D721Med (cell line): ENCODE measurements at regions not wholly inside any gene's neighbourhood (a gene's known extent, or its start where the extent isn't known, plus 50 kb on each side); places are given as distances from the start of the nearest gene placed in this dataset.

Source experiments
- DNase-seq: peaks from one replicate; pipeline ENCODE4 v3.0.0; 2011; ENCODE audit warnings: low spot score; ENCODE audit not compliant: insufficient read length
- FAIRE-seq: peaks from 2 replicates; lab custom pipeline; 2011; peaks lifted over from hg19 to GRCh38; lab: Jason Lieb, UNC
- TF ChIP-seq, protein P1 (sequence below): IDR thresholded peaks from 2 replicates; pipeline ENCODE4 v1.5.1; 2012; ENCODE audit warnings: mild to moderate bottlenecking, control low read depth; ENCODE audit not compliant: insufficient read depth; ENCODE audit errors: missing control alignments

DNA sequence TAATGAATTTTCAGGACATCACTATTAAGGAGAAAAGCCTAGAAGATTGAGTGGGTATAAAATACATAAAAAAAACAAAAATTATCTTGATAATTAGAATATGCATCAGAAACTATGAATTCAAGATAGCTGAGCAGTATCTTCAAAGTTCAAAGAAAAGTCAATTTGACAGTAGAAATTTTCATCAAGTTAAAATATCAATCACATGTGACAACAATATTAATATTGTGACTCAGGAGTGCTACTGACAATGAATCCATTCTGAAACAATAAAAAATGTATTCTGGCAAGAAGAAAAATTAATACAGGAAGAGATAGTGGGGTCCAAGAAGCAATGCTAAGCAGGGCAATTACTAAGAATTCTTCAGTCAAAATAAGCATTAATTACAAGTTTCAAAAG, 151.9 kb upstream of the GLRA2 start:
- FAIRE-seq (no peak), DNase-seq (no peak)
- TF ChIP-seq, protein P1, sequence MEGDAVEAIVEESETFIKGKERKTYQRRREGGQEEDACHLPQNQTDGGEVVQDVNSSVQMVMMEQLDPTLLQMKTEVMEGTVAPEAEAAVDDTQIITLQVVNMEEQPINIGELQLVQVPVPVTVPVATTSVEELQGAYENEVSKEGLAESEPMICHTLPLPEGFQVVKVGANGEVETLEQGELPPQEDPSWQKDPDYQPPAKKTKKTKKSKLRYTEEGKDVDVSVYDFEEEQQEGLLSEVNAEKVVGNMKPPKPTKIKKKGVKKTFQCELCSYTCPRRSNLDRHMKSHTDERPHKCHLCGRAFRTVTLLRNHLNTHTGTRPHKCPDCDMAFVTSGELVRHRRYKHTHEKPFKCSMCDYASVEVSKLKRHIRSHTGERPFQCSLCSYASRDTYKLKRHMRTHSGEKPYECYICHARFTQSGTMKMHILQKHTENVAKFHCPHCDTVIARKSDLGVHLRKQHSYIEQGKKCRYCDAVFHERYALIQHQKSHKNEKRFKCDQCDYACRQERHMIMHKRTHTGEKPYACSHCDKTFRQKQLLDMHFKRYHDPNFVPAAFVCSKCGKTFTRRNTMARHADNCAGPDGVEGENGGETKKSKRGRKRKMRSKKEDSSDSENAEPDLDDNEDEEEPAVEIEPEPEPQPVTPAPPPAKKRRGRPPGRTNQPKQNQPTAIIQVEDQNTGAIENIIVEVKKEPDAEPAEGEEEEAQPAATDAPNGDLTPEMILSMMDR, result no peak

DNA sequence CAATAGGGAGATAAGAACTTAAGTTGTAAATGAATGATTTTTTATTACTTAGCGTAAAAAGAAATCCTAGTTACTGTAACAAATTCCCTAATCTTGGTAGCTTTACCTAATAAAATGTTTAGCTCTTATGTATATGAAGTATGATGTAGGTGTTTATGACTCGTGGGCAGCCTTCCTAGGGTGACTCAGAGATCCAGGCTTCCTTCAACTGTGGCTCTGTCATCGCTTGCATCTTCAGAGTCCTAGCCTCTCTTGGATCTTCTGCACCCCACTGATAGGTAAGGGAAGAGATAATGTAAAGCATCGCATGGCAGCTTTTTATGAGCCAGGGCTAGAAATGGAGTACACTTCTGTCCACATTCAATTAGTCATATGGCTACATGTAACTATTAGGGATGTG, 165.6 kb upstream of the GLRA2 start:
- DNase-seq (no peak), FAIRE-seq (no peak)
- TF ChIP-seq, protein P1, result no peak

DNA sequence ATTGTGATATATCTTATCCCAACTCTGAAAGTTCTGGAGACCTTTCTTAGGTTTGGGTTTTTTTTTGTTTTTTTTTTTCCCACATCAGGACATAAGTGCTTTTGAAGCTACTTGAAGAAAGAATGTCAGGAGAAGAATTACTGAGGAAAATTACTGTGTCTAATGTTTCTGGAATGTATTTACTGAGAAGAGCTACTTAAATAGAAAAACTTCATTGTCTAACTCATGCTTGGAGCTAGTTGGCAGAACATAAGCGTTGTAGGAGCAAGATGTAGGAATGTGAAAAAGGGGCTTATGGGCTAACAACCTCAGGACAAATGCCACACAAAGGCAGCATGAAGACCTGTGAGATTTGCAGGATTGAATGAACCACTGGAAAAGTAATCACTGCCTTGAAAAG, 166.6 kb upstream of the GLRA2 start:
- TF ChIP-seq, protein P1, result no peak
- DNase-seq (no peak), FAIRE-seq (no peak)

DNA sequence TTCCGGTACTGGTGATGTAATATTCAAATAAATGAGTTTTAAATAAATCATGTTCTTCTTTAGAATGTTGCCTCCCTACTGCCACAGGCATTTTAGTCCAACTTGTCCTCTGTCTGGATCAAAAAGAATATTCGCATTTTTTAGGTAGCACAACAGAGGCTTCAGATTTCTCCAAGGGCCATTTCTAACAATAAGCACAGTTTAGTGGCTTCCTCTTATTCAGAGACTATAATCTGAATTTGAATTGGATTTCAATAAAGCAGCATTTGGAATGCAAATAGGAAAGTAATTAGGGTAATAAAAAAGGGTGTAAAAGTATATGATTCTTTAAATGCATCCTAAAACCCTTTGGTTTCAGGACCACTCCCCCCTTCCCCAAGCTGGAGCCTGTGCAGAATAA, 167.9 kb upstream of the GLRA2 start:
- TF ChIP-seq, protein P1, result no peak
- FAIRE-seq, result no peak
- DNase-seq, result no peak

DNA sequence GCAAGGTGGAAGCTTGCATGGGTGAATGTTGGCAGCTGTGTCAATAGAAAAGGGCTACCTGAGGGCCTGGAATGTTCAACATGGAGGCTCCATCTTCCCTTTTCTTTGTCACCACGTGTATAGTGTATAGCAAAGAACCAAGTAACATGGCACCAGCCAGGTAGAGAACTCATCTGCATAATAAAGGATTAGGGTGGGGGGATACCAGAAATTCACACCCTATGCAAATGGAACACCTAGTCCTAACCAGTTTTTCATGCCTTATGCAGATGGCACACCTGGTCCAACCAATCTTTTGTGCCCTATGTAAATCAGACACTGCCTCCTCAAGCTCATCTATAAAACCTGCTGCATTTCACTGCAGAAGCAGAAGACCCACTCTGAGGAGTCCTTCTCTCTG, 169.6 kb upstream of the GLRA2 start:
- TF ChIP-seq, protein P1, result no peak
- FAIRE-seq (no peak), DNase-seq (no peak)

DNA sequence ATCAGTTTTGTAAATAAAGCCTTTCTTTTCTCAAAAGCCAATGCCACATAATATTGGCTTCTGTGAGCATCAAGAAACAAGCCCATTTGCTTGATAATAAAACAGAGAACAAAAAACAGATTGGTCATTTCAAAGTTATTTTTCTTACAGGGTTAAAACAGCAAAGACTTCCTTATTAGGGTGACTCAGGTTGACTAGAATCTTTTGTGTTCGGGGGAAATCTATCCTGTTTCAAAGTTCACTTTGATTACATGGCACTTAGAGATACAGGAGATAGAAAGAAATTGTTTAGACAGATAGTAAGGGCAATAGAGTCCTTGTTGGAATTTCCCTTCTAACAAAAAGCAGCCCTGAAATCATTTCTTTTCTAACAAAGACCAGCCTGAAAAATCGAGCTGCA, 170.0 kb upstream of the GLRA2 start:
- no peak for FAIRE-seq

DNA sequence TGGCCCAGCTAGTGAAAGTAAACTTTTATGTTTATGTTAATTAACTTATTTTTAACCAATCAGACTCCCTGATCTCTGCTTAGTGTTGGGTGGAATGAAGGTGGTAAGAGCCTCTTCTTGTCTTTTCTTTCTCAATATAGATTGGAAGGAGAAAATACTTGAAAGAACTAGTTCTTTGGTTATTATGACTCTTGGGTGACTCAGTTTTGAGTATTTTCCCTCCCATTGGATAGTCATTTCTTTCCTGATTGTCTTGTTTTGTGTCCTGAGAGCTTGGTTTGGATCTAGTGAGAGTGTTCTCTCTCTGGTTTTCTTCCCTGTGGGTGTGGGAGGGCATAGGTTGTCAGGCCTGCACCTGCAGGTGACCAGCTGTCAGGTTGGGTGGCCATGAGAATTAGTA, 172.0 kb upstream of the GLRA2 start:
- TF ChIP-seq, protein P1, result no peak
- DNase-seq, result no peak
- FAIRE-seq, result no peak

More for the DNA sequence above, 170.0 kb upstream of the GLRA2 start:
- DNase-seq, result no peak
- TF ChIP-seq, protein P1, result no peak
